Inflammatory macrophage treated with lipopolysaccharide for 1 hour (primary cell): ENCODE measurements at regions not wholly inside any gene's neighbourhood (a gene's known extent, or its start where the extent isn't known, plus 50 kb on each side); places are given as distances from the start of the nearest gene placed in this dataset.
"Not testable (repeated sequence)": the region's sequence is repeated elsewhere in the genome, so short reads cannot be mapped to it uniquely, and the experiment has no call there.

ENCODE experiments used
- DNase-seq, 2 donors: peaks; one replicate each; pipeline ENCODE4 v3.0.0-alpha.2; 2020 to 2022

DNA sequence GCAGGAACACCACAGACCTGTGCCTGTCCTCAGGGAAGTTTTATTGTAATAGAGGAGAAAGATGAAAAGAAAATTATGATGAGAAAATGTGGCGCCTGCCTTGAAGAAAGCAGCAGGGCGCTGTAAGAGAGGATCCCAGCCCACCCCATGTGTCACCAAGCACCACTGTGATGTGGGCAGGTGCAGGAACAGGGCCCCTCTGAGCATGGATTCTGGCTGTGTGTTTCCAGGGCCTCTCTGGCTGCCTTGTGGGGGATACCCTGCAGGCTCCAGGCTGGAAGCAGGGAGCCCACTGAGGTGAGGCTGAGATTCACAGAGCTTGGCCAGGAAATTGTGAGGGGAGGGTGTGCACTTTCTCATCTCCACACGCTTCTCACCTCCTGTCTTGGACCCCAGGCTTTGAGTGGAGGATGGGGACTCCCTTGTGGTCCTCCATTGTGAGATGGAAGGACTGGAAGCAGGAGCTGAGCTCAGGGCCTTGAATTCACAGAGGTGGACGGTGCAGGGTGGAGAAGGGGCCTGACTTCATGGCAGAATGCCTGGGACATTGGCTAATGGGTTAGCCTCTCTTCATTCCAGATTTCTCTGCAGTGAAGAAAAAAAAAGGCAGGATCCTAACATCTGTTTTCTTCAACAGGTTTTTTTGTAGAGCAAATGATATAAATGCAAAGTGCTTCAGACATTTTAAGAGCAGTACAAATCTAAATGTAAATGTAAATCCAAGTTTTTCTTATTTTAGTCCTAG is 246.6 kb upstream of the B3GAT1 start:
- DNase-seq = no peak

DNA sequence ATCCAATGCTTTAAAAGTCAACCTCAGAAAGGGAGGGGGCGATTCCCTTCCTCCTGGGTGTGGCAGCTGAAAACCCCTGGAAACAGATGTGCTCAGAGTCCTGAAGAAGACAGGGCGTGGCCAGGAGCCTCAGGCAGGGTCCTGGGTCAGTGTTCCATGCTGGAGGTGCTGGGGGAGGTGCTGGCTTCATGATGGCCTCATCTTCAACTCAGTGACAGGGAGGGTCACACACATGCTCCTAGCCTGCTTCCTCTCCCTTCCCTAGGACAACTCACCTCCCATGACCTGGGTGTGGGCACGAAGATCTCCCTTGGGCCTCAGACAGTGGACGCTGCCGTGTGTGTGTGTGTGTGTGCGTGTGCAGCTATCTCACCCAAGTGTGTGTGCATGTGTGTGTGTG is 245.6 kb upstream of the B3GAT1 start:
- DNase-seq = no peak

DNA sequence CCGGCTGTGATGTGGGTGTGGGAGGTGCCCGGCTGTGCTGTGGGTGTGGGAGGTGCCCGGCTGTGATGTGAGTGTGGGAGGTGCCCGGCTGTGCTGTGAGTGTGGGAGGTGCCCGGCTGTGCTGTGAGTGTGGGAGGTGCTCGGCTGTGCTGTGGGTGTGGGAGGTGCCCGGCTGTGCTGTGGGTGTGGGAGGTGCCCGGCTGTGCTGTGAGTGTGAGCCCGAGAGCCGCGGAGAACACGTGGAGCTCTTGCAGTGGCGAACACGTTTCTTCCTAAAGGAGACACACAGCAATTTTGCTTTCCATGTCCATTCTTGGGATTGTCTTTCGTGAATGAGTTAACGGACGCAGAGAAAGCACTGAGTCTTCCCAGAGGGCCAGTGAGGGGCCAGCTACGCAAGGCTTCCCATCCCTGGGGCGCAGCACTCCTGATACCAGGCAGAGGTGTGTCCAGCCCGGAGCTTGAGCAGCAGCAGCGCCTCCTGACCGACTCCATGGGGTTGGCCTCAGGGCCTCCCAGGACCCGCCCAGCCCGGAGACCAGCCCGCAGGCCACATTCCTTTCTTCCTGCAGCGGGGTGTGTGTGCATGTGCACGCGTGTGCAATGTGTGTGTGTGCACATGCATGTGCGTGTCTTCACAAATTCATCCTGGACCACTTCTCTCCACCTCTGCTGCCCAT is 245.0 kb upstream of the B3GAT1 start:
- DNase-seq = no peak

DNA sequence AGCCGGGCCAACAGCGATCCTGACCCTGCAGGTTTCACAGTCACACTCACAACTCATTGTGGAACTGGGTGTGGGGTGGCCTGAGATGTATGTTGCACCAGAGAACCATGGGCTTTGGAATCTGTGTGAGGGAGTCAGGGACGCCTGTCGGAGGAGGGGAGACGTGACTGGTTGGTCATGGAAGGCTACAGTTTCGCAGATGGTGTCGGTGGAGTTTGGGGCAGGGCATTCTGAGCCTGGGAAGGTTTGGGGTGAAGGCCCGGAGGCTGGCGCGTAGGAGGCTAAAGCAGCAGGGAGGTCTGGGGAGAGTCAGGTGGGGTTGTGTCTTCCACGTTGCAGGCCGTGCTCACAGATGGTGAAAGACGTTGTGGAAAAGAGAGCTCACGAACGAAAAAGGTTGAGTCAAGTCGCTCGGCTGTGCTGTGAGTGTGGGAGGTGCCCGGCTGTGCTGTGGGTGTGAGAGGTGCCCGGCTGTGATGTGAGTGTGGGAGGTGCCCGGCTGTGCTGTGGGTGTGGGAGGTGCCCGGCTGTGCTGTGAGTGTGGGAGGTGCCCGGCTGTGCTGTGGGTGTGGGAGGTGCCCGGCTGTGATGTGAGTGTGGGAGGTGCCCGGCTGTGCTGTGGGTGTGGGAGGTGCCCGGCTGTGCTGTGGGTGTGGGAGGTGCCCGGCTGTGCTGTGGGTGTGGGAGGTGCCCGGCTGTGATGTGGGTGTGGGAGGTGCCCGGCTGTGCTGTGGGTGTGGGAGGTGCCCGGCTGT is 244.2 kb upstream of the B3GAT1 start:
- not testable (repeated sequence) for DNase-seq

DNA sequence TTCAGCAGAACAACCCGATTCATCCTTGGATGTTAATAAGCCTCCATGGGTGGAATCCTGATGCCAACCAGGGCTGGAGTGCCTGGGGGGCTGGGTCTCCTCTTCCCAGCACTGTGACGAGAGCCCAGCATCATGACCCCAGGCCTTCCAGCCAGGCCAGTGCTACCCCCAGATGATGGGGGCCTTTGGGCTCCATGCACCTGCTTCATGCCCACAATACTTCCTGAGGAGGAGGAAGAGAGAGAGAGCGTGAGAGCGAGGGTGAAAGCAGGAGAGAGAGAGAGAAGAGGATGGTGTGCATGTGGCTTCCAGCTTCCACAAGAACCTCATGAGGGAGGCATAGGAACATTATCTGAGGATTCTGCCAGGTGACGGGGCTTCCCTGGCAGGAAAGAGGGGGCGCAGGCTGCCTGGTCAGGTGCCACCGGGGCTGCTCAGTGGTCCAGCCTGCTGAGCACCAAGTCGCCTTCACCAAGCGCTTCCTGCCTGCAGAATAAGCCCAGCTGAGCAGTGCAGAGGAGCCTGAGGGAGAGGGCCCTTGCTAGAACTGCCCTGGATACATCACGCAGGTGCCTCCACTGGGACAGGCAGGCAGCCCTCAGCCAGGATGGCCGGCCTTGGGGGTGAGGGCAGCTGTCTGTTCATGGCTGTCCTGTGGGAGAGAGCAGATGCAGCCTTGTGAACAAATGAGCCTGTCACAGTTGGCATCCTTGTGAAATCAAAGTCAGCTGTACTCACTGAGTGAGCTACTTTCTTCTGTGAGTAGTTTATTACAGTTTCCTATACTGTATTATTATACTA is 243.3 kb upstream of the B3GAT1 start:
- DNase-seq = no peak

DNA sequence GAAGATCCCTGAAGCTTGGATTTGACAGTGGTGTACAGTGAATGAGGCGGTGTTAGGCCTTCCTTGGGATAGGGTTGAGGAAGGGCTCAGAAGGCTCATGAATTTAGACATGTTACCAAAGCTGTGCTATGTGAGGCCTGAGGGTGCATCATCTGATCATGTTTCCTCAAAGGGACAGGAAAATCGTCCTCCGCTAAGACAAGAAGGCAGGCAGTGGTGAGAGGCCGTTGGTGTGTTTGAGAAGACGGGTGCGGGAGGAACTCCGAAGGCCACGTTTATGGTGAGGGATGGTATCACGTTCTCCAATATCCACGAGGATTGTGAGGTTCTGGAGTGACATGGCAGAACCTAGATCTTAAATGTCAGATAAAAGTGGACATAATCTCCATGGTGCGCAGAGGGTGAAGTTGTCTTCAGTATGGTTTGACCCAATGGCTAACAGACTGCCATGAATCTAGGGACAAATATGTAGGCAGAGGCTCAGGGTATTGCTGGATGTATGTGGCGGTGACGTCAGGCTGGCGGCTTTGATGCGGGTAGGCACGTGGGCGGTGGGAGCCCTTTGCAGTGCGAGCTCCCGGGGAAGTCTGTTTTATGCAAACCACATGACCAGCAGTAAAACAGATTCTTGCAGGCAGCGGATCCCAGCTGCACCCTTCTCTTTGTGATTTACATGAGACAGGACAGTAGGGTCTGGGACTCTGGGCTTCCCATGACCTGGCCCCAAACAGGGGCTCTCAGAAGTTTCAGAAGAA is 242.3 kb upstream of the B3GAT1 start:
- no peak for DNase-seq

DNA sequence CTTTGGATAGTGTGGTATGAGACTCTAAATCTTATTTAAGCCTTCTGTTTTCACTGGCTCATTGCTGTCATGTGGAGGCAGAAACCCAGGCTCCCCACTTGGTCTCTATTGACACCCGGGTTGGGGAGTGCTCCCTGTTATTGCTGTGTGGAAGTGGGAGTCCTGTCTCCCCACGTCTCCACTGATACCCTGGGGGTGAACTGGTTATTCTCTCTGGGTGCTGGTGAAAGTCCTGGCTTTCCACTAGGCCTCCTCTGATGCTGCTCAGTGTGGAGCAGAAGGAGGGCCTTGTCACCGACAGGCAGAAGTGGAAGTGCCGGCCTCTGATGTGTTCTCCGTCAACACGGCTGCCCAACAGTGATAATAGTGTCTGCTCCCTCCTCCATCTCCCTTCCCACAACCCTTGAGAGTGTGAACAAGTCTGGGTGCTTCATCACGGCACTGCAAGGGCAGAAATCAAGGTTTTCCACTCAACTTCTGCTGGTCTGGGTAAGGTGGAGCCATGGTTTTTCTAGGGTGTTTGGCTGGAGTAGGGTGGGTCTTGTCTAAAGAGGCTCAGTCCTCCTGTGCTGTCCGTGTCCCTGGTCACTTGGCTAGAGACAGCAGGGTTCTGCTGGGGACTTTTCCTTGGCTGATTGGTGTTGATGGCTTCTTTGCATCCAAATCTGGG is 240.7 kb upstream of the B3GAT1 start:
- no peak for DNase-seq

DNA sequence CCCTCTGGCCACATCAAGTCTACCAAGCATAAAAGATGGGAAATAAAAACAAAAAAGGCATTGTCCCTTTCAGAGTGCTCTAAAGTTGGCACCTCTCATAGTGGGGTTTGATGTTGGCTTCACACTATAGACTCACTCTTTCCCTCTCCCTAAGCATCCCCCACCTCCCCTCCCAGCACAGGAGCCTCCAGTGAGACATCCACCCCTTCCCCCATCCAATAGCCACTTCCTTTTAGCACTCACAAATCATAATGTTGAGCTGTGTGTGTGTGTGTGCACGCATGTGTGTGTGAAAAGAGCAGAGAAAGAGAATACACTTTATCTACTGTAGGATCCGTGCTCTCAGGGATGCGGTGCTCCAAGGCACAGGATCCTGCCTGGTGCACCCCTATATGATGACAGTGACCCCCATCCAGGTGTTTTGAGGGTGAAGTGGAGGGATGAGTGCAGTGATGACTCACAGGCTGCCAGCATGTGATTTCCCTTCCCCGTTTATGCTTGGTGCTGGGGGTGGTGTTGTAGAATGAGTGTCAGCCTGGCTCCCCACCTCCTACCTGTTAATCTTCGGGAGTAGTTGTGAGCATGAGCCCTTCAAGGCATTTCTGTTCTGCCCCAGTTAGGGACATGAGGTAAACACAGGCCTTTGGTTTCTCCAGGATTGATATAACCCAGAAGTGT is 235.2 kb upstream of the B3GAT1 start:
- no peak for DNase-seq

DNA sequence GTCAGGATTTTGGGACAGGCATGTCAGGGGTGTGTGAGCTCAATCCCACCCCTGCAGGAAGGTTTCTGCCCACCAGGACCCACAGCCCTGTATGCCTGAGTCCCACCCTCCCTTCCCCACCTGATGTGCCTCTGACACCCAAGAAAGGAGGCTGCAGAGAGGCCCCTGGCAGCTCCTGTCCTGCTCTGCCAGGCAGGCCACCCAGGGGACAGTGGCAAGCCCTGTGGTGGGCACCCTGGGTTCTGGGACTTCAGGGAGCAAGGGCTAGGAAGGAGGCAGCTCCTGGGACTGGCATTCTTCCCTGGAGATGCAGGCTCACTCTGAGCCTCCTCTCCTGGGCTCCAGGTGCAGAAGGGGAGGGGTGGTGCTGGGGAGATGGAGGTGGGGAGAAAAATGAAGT is 234.5 kb upstream of the B3GAT1 start:
- DNase-seq = no peak

DNA sequence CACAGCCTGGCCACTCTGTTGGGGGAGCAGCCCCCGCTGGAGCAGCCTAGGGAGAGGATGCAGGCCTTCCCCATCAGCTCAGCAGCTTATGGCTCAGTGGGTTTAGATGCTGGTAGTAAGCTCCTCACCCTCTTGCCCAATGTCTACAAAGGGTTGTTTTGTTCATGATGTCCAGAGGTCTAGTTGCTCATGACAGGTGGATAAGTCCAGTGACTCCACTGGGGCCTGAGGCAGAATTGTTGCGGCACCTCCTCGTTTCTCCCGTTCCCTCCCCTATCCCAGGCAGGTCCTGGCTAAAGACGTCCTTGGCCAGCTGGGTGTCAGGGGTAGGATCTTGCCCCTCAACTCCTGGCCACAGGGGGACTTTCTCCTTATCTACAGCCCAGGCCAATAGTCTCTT is 233.5 kb upstream of the B3GAT1 start:
- DNase-seq = no peak

DNA sequence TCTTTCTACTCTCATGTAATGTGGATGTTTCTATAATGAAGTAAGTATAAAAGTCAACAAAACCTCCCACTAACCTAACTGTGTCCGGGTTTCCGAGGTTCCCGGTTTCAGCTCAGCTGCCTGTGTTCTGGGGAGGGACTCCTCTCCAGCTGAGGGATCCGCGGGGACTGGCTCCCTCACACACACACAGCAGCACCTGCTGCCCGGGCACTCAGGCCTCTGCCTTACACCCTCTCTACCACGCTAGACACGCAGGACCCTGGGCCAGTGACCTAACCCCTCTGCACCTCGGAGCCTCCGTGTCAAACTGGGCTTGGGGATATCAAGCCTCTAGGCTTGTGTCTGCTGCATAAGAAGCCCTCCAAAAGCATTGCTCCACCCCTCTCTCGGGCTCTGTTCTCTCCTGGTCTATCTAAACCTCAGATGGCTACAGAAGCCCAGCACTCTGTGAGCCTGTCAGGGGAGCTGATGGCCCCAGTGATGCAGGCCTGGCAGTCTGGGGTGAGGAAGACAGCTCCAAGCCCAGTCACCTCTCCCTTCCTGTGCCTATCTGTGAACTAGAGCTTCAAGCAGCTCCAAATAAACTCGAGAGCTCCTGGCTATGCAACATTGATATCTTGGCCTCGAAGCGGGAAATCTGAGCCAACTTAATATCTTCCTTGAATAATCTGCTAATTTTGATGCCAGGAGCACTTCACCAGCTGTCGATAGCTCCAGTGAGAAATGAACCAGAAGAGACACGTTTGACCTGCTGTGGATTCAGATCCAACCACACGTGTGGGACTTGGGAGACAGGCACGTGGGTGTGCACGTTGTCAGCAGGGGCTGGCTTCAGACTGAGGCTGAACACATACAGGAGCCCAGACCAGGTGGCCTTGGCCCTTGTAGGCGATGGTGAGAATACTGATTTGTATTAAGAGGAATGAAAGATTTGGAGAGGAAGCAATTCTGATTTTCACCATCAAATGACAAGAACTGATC is 232.7 kb upstream of the B3GAT1 start:
- DNase-seq = no peak

DNA sequence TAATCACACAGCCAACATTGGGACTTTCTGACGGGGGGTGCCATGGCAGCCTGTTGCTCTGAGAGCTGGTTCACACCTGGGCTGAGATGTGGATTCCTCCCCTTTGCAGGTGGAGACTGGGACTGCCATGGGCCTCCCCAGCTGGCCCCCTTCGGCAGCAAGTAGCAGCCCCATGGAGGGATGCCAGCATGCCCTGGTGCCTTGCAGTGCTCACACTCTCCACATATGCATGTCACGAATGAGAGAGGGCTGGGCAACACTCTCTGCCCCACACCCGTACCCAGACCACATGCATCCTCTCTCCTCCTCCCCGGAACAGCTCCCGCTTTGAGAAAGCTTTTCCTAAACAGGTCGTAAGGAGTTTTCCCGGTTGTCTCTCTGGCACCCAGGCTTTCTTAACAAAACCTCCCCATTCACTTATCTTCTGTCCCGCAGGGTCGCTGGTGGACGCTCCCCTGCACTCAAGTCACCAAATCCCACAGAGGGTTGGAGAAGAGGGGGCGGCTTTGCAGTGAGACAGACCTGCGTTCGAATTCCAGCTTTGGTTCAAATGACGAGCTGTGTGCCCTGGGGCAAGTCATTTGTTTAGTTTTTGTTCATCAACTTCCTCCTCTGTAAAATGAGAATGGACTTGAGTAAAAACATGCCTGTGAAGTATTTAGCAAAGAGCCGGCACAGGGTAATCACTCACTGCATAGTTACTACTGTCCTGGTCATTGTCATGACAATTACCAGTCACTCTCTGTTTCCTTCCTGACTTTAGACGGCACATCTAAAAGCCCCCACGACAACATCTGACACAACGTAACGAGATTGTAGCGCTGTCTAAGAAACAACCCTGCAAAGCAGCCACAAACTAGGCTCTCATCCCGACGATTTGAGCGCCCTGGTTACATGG is 231.3 kb upstream of the B3GAT1 start:
- no peak for DNase-seq

DNA sequence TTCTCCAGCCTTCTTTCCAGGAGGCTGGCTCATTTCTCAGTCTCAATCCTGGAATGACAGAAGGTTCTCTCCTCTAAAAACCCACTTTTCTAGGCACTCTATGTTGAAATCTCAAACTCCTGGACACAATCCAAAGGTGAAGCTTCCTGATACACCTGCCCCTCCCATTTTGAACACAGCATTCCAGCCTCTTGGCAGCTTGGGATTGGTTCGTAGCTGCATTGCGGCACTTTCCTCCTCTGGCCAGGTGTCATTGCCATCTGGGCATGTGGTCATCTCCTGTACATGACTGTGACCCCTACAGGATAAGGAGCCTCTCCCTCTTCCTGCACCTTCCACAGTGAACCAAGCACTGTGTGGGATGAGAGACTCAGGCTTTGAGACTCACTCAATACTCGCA is 230.2 kb upstream of the B3GAT1 start:
- no peak for DNase-seq

DNA sequence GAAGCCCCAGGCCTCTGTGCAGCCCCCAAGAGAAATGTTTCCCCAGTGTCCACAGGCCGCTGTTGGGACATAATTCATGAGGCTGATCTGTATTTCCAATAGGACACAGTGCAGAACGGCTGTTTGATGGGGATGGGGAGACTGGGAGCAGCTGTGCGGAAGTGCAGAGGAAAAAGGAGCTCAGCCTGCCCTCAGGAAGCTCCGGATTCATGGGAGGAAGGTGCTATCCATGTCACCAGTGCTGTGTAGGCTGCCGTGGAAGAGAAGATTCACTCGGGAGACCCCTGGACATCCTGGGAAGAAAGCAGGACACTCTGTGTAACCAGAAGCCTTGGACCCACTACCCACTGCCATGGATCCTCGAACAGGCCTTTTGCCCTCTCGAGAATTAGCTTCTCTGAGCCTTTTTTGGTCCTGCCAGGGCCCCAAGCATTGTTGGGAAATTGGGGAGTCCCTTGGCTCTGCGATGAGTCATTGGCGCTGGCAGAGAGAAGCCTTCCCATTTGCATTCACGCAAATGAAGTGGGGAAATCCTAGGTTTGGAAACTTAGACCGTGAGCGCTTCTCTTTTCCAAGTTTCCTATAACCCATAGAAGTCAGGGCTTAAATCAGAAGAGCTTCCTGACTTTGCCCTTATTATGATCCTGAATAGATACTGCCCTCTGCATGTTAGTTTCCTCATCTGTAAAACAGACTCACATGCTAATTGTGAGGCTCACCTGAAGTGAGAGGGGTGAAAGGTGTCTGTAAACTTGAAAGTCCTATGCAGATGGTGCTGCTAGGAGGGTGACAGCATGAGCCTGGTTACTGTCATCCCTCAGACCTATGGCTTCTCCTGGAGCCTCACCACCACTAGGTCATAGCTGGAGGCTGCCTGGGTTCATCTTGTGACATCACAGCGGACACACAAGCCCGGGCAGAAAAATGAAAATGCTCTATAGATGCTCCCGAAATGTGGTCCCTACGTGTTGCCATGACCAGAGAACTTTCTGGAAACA is 229.2 kb upstream of the B3GAT1 start:
- DNase-seq = peak; percentile 44 to 65

DNA sequence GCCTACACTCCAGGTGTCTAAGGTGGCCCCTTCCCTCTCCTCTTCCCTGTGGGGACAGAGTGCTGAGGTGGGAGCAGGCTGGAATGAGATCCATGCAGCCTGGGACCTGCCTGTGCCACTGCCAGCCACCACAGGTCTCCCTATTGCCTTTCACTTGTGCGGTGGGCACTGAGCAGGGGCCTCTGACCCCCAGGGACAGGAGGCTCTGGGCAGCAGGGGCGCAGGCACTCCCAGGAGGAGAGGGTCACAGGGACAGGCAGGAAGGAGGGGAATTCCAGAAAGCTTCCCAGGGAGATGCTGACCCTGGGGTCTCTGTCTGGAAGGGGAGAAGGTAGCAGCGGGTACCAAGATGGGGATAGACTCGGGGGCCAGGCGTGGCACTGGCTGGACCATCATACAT is 228.5 kb upstream of the B3GAT1 start:
- no peak for DNase-seq

DNA sequence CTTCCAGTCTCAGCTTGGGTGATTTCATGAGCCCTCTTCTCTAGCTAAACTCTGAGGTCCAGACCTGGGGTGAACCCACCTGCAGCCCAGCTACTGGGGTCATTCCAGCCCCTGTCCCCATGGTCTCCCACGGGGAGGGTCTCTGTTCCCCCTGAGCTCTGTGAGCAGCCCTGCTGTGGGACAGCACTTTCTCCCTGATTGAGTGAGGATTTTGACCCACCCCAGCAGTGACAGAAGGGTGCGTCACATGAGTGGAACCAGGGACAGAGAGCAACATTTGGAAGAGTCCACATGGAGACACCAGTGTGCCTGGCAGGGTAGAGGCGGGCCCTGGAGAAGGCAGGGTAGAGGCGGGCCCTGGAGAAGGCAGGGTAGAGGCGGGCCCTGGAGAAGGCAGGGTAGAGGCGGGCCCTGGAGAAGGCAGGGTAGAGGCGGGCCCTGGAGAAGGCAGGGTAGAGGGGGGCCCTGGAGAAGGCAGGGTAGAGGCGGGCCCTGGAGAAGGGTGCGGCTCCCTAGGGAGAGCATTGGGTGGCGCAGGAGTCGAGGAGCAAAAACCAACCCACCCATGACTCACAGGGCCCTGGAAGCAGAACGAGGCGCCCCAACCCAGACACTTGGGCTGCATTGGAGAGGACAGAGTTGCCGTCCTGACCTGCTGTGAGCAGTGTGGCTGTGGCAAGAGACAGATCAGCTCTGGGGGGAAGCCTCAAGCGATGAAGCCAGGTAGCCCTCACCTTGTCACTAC is 227.7 kb upstream of the B3GAT1 start:
- no peak for DNase-seq
